ENCODE measurements at regions not wholly inside any gene's neighbourhood (a gene's known extent, or its start where the extent isn't known, plus 50 kb on each side); places are given as distances from the start of the nearest gene placed in this dataset.

DNA sequence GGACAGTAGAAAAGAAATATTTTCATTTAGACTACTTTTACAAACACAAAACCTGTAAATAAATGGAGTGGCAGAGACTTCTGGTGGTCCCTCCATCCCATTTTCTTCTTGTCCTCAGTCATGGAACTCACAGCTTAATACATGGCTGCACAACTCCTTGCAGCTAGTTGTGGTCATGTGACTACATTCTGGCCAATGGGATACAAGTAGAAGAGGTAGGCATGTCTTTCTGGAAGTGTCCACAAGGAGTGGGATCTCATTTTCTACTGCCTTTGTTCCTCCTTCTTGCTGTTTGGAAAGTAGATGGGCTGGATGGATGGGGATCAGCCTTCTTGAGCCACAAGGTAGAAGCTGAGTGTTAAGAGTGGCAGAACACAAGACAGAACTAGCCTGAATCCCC, 555.8 kb downstream of the SATB2 start:
- TF ChIP-seq EGR1 (IDR thresholded peaks at IDR 0.05), result no peak
- no peak for TF ChIP-seq TCF12 (IDR thresholded peaks at IDR 0.05; ENCODE audit: low read depth)
- TF ChIP-seq TAF1 (IDR thresholded peaks at IDR 0.05; ENCODE audit: low read depth), result no peak

Data from Ishikawa (cell line).